Lower leg skin (tissue), 4 donors: ENCODE measurements at regions not wholly inside any gene's neighbourhood (a gene's known extent, or its start where the extent isn't known, plus 50 kb on each side); places are given as distances from the start of the nearest gene placed in this dataset.
"Not testable (repeated sequence)": the region's sequence is repeated elsewhere in the genome, so short reads cannot be mapped to it uniquely, and the experiment has no call there.

Experiments used
- DNase-seq, 2 donors: peaks; one replicate each; pipeline ENCODE4 v3.0.0-alpha.2; 2019; ENCODE audit warnings: low spot score in 2 of 2
- H3K4me3 ChIP-seq: fragments of 200-600 bp; sonication (generic); 2 replicates; pipeline ENCODE4 v1.5.1; 2017; ENCODE audit warnings: mild to moderate bottlenecking, low read depth; ENCODE audit not compliant: poor library complexity, severe bottlenecking
- POLR2A ChIP-seq, 2 donors: fragments of 450-650 bp; IDR thresholded peaks; one replicate each; pipeline ENCODE4 v1.6.1; 2016 to 2017; ENCODE audit warnings: antibody characterized with exemption in 2 of 2, mild to moderate bottlenecking in 1 of 2, moderate library complexity in 1 of 2
- WGBS, 2 donors: methylation state at CpG; one replicate each; pipeline ENCODE4 v1.1.5; 2018; 5-methylcytosine and 5-hydroxymethylcytosine counted together
- intact Hi-C: fragments of 100-400 bp; cut with DNase I; formaldehyde crosslinking; loops from one replicate; pipeline ENCODE4 v1.15.0; 2023; ENCODE audit warnings: low total_unique reads
- TF ChIP-seq, protein P1 (sequence below), 3 donors: fragments of 450-650 bp; IDR thresholded peaks; one replicate each; pipeline ENCODE4 v1.5.1; 2016; ENCODE audit warnings: antibody characterized with exemption in 3 of 3, mild to moderate bottlenecking in 3 of 3, moderate library complexity in 2 of 3

DNA sequence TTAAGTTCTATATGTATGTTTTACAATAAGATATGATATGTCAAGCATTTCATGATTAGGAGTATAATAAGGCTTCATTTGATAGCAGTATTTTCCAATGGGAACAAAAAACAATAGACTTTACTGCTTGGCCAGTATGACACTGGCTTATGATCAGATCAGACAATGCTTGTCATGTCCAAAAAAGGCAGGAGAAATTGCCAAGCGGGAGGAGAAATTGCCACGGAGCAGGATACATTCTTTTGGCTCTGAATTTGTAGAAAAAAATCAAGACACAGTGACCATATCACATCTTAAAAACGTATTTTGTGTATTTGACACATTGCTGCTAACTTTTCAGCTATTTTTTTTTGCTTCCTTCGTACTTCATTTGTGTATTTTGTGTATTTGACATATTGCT lies 404.1 kb downstream of the CNTNAP4 start:
- no peak for DNase-seq
- no peak for TF ChIP-seq POLR2A (IDR thresholded peaks at IDR 0.05)
- TF ChIP-seq, protein P1, sequence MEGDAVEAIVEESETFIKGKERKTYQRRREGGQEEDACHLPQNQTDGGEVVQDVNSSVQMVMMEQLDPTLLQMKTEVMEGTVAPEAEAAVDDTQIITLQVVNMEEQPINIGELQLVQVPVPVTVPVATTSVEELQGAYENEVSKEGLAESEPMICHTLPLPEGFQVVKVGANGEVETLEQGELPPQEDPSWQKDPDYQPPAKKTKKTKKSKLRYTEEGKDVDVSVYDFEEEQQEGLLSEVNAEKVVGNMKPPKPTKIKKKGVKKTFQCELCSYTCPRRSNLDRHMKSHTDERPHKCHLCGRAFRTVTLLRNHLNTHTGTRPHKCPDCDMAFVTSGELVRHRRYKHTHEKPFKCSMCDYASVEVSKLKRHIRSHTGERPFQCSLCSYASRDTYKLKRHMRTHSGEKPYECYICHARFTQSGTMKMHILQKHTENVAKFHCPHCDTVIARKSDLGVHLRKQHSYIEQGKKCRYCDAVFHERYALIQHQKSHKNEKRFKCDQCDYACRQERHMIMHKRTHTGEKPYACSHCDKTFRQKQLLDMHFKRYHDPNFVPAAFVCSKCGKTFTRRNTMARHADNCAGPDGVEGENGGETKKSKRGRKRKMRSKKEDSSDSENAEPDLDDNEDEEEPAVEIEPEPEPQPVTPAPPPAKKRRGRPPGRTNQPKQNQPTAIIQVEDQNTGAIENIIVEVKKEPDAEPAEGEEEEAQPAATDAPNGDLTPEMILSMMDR (IDR thresholded peaks at IDR 0.05): no peak
- 49 to 57% methylated on average over 4 of the region's 4 CpGs for WGBS, 2 donors
- intact Hi-C loops: no loop called here
- H3K4me3 ChIP-seq: no peak overlapping the region

DNA sequence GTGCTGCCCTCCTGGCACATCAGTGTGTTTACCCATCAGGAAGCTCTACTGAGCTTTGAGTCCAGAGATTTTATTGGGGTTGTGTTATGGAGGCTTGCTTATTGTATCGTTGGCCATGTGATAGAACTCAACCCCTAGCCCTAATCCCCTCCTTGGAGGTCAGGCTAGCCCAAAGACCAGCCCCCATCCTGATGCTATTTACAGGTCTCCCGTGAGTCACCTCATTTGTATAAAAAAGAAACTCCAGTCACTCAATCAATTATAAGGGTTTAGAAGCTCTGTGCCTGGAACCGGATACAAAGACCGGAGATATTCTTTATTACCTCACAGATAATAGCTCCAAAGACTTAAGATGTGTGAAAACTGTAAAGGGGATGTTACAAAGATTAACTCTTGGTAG lies 405.9 kb downstream of the CNTNAP4 start:
- intact Hi-C loops: no loop called here
- DNase-seq: no peak
- no peak overlapping the region for H3K4me3 ChIP-seq
- no peak for TF ChIP-seq POLR2A (IDR thresholded peaks at IDR 0.05)
- TF ChIP-seq, protein P1 (IDR thresholded peaks at IDR 0.05): no peak
- WGBS, 2 donors: 67% methylated on average over 4 of the region's 4 CpGs

DNA sequence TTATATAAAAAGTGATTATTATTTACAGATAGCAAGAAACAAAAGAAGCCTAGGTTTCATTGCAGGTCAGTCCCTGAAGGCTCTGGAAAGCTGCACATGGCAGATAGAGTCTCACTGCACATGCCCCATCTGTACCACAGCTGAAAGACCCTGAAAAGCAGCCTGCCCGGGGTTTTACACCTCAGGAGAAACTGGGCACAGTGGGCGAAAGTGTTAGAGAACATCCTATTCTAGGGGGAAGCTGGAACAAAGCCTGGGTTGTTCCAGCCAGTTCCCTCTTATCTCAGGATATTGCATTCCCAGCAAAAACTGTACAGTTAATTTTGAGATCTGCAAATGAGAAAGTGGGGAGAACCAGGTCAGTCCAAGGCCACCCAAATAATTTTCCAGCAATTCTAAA lies 419.7 kb downstream of the CNTNAP4 start:
- DNase-seq: no peak
- H3K4me3 ChIP-seq: no peak overlapping the region
- WGBS, 2 donors: 70 to 72% methylated on average over 2 of the region's 2 CpGs
- TF ChIP-seq POLR2A (IDR thresholded peaks at IDR 0.05): no peak
- TF ChIP-seq, protein P1 (IDR thresholded peaks at IDR 0.05): no peak
- intact Hi-C loops: no loop called here

DNA sequence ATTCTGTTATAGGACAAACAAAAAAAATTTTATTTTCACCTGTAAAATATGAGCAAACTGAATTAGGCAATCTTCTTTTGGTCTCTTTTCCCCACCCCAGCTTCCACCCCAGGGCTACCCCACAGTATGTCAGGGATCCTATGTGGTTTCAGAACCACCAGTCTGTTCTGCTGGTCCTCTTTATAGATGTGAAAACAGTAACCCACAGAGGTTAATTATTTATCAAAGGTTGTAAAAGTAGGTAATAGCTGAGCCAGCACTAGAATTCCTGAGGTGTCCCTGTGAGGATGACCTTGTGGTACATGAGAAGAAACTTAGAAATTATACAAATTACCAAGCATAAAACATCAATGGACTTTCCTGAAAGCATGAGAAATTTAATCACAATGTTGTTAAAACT lies 428.7 kb downstream of the CNTNAP4 start:
- no peak overlapping the region for H3K4me3 ChIP-seq
- no peak for DNase-seq
- intact Hi-C loops: no loop called here
- no peak for TF ChIP-seq POLR2A (IDR thresholded peaks at IDR 0.05)
- TF ChIP-seq, protein P1 (IDR thresholded peaks at IDR 0.05): no peak

DNA sequence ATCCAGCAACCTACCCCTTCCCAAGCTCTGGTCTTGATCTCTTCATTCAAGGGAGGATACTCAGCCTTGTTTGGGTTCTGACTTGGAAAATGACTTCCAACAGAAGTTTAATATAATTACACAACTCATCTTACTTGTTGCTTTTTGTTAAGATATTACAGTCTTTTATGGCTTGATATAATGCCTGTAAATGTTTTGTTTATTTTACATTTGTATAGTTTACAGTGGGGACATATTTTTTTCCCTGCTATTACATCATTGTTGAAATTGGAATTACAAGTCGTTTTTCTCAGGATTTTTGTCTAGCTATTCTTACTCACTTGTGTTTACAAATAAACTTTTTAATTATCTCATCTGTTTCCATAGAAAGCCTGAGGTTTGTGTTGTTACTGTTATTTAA lies 436.0 kb downstream of the CNTNAP4 start:
- intact Hi-C loops: no loop called here
- TF ChIP-seq, protein P1 (IDR thresholded peaks at IDR 0.05): no peak
- TF ChIP-seq POLR2A (IDR thresholded peaks at IDR 0.05): no peak
- WGBS, 2 donors: 46 to 65% methylated on average over 1 of the region's 1 CpG
- H3K4me3 ChIP-seq: no peak overlapping the region
- DNase-seq: no peak

DNA sequence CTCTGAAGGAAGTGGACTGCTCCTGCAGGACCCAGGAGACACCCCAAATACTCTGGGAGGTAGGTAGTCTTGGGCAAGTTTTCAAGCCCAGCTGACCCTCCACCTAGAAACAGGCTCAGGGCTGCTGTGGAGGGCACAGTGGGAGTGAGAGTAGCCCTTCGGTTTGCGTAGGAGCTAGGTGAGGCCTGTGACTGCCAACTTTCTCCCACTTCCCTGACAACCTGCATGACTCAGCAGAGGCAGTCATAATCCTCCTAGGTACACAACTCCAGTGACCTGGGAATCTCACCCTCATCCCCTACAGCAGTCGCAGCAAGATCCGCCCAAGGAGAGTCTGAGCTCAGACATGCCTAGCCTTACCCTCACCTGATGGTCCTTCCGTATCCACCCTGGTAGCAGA lies 439.1 kb downstream of the CNTNAP4 start:
- intact Hi-C loops, DNase-seq, H3K4me3 ChIP-seq: not testable (repeated sequence)
- 93 to 95% methylated on average over 5 of the region's 5 CpGs for WGBS, 2 donors
